GM19035 (cell line): ENCODE measurements at regions not wholly inside any gene's neighbourhood (a gene's known extent, or its start where the extent isn't known, plus 50 kb on each side); places are given as distances from the start of the nearest gene placed in this dataset.
"Not testable (repeated sequence)": the region's sequence is repeated elsewhere in the genome, so short reads cannot be mapped to it uniquely, and the experiment has no call there.

Source experiments
- ATAC-seq: cut with Tn5 transposase; IDR thresholded peaks from one replicate; pipeline ENCODE4 v1.9.1; 2021; ENCODE audit not compliant: unreplicated experiment

DNA sequence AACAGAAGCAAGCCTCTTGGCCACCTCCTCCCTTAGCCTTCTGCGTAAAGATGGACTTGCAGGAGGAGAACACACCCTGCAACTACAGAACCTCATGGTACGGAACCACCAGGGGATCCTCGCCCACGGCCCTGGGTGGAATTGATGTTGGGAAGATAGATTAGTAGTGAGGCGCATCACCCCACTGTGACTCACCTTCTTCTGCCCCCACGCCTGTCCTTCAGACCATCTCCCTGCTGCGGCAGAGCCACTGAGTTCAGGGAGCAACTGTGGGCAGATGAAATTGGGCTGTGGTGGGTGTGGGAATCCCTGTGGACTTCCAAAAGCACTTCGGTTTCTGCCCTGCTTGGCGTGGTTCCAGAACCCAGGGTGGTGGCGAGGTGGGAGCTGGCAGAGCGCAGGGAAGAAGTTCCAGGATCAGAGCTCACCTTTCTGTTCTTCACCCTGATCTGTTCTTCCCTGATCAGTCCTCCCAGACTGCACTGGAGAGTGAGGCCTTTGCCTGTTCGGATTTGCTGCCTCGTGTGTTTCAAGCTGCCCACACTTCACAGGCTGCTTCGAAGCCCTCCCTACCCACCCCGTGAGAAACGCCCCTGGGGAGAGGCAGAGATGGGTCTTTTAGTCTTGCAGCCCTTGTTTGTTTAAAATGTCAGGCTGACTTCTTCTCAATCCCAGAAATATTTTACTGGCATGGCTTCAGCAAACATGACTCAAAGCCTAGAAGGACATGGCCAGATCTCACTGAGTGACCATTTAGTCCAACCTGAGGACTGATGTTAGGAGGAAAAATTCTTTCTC lies 92.8 kb upstream of the MLN start:
- ATAC-seq: no peak

DNA sequence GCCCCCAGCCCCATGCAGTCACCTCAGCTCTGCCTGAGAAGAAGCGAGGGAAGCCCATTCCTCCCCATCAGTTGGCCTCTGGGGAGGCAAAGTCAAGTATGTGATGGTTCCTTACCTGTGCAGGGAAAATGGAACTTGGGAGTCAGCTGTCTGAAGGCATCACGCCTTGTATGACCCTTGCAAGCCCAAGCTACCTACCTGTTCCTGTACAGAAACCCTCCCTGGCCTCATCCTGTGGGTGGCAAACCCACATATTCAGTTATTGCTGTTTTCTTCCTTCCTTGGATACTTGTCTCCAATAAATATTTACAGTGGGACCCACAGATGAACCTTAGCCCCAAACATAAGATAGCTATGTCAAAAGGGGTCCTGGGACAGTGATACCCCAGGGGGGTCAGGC lies 92.2 kb upstream of the MLN start:
- no peak for ATAC-seq

DNA sequence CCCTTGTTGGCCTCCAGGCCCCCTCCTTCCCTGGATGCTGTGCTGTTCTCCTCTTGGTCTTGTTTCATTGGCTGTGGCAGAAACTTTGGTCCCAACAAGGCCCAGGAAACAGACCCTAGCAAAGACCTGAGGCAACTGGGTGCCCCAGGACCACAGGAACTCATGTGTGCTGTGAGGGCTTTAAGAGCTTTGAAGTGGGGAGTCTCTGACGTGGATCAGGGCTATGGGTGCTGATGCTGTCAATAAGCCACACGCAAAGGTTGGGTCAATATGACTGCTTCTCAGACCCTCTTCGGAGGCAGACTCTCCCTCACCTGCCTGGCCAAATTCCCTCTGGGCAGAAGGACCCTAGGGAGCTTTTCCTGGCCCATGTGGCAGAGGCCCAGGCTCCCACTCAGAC lies 91.5 kb upstream of the MLN start:
- ATAC-seq: no peak

DNA sequence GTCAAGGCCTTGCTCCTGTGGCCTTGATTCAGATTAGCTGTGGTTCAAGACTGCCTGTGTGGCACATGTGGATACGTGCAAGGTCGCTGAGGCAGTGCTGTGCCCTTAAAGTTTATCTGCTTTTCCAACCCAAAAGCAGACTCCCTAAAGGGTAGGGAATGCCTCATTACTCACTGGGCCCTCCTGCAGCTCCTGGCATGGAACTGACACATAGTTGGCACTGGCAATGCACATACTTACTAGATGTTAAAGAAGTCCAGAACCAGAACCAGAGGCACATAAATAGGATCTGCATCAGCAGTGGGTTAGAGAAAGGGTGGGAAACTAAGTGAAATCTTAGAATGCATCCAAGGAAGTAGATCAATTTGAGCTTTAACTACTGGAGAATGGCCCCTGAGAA lies 90.6 kb upstream of the MLN start:
- ATAC-seq: no peak

DNA sequence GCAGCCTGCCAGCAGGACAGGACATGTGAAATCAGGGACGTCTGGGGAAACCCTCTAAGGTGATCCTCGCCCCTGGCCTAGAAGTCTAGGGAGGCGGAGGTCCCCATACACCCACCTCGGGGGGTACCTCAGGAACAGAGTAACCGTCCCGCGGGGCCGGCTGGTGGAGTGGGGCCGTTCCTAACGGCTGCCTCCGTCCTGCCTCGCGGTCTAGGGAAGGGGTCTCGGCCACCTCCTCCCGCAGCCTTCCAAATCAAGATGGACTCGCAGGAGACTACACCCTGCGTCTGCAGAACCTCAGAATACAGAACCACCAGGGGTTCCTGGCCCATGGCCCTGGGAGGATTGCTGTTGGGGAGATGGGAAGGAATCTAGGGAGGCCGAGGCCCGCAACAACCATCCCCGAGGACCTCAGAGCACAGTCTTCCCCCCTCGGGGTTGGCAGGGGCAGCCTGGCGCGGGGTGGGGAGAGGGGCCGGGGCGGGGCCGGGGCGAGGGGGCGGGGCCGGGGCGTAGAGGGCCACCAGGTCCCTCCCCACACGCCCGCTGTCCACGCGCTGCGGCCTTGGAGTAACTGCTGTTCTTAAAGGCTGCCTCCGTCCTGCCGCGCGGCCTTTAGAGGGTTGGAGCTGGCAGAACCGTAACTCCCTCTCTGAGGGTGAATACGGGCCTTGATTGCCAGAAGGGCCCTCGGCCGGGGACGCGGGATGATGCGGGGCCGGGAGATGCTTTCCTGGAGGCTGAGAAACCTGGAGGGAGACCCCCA lies 89.0 kb upstream of the MLN start:
- no peak for ATAC-seq

DNA sequence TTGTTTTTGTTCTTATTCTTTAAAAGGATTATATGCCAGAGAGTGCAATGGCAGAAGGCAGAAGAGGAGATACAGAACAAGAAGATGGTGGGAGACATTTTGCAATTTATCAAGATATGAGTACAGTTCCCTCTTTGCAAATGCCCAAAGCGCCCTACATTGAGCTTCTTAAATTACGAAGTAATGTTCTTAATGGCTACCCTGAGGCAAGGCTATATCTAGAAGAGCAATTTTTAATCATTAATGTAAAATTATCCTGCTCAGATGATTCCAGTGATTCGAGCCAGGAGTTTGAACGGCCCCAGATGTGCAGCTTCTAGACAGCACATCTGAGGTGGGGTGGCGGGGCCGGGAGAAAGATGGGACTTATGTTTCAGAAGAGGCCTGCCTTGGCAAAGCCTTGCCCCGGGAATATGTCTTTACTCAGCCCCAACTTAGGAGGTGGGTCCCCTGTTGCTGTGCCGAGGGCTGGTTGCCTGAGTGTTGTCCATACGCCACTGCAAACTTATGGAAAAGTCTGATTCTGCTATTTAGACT lies 84.9 kb upstream of the MLN start:
- ATAC-seq: no peak

DNA sequence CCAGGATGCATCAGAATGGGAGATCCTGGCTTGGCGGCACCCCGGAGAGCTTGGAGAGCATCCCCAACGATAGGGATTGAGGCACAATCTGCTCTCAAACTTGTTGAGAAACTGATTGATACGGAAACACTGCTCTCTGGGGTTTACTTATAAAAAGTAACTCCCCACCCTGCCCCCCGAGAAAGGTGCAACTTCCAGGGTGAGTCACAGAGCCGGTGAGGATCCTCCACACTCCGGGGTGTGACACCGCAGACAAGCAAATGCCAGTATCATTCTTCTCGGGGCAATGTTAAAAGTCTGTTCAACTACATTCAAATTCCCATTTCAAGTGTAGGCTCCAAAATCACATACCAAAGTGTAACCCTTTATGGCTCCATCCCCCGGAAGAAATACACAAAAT lies 84.4 kb upstream of the MLN start:
- ATAC-seq: no peak

DNA sequence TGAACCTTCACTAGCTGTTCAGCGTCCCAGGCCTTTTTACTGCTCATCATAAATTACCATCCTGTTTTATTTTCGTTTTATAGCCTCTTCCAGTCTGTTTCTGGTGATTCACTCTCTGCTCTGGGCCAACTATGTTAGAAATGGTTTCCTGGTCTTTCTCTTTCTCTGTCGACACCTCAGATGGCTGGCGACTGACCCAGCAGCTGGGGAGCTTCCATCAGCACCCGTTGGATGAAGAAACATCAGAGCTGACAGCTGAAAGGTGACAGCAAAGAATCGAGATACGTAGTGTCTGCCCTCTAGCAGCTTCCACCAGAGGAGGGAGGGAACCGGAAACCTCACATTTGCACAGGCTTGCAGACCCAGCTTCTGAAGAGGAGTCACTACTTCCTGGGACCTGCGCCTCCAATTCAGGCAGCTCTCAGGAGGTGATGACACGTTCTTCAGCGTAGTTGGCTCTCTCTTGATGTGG lies 82.9 kb upstream of the MLN start:
- no peak for ATAC-seq

DNA sequence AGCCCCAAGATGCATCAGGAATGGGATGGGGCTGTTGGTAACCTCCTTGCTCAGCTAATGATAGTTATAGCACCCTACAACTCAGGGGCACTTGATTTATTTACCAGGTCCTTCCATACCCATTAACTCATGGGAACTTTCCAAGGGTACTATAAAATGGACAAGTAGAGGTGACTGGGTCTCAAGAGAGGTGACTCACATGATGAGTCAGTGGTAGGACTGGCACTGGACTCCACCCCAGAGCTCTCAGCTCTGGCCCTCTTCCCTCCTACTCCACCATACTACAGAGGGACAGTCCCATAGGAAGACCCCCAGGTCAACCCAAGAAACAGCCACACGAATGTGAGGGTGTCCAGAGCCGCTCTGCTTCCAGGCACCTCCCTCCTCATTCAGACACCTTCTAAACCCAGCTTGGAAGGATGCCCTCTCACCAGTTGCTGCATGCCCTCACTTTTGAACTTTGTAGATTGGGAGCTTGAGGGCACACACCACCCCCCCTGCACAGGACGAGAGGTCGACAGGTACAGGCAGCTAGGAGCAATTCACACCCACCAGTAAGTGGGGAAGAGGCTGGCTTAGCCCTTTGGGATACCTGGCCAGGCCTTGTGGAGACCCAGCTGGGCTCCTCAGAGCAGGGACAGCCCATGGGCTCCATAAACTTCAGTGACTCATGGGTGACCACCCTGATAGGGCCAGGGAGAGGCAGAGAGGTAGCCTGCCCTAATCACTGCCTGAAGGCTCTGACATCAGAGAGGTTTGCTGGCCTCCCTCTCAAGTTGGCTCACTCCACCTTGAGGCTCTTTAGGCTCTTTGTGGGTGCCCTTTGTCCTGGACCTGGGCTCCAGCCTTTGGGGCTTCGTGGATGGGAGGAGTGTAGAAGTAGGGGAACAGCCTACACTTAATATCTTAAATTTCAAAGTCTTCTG lies 81.6 kb upstream of the MLN start:
- ATAC-seq: no peak

DNA sequence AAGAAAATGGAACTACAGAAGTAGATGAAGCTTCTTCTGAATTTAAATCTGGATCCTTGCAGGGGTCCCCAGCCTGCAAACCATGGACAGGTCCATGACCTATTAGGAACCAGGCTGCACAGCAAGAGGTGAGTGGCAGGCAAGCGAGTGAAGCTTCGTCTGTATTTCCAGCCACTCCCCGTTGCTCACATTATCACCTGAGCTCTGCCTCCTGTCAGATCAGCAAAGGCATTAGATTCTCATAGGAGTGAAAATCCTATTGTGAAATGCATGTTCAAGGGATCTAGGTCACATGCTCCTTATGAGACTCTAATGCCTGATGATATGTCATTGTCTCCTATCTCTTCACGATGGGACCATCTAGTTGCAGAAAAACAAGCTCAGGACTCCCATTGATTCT lies 79.8 kb upstream of the MLN start:
- ATAC-seq: not testable (repeated sequence)

DNA sequence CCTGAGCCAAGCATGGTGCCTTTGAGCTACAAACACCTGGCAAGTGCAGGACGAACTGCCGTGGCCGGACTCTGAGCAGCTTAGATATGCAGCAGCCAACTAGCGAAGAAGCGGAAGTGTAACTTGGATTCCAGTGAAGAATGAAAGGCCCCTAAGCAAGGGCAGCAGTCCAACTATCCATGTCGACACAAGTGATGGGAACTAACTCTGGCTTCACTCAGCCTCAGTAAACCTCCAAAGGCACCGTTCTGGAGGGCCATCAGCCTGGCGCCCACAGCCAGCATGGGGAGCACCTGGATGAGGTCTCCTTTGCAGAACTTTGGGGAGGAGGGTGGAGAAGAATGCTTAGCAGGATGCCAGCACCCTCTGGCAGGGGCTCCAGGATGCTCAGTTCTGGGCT lies 78.4 kb upstream of the MLN start:
- no peak for ATAC-seq

DNA sequence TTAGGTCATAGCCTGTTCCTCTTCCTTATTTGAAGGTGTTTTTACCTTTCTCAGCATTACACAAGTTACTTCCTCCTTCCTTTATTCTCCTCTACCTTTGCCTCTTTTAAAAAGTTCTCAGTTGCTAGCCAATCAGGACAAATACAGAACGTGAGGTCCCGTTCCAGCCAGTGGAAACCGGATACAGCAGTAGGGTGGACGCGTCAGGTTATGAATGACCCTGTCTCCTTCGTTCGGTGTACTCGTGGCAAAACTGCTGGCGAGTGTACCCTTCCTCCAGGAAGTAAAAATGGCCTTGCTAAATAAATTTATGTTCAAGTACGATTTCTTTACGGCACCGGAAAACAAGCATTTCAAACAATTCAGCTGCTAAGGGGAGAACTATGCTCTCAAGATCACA lies 77.0 kb upstream of the MLN start:
- ATAC-seq: no peak

DNA sequence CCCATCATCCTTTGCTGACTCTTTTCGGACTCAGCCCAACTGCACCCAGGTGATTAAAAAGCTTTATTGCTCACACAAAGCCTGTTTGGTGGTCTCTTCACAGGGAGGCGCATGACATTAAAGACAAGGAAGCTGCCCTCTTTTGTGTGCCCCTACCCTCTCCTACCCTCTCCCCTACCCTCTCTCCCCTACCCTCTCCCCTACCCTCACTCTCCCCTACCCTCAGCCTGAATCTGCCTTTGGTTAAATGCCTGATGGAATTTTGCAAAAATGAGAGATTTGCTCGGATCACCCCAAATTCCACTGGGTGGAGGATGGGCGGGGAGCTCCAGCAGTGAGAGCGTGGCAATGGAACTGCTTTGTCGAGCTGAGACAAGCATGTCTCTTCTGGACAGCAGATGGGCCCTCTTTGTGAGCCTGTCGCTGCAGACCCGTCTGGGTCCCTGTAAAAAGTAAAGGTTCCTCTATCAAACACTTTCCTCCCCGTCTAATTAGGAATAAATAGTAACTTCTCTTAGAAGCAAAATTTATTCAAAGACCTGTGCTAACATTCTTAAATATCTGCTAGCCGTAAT lies 76.4 kb upstream of the MLN start:
- ATAC-seq: no peak

DNA sequence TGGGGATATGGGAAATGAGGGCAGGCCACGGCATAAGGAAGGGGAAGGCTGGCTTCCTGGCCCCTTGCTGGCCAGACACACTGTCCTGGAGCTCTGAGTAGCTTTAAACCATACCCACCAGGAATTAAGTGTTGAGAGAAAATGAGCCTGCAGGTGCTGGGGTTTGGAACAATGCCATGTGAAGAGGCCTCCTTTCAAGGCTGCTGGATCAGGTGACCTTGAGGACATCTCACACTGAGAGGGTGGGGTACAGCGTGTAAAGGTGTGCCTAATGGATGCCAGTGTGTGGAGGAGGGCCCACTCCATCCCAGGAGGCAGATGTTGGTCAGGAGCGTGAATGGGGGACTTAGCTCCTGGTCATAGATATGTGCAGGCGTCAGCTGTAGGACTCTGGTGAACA lies 74.8 kb upstream of the MLN start:
- no peak for ATAC-seq

DNA sequence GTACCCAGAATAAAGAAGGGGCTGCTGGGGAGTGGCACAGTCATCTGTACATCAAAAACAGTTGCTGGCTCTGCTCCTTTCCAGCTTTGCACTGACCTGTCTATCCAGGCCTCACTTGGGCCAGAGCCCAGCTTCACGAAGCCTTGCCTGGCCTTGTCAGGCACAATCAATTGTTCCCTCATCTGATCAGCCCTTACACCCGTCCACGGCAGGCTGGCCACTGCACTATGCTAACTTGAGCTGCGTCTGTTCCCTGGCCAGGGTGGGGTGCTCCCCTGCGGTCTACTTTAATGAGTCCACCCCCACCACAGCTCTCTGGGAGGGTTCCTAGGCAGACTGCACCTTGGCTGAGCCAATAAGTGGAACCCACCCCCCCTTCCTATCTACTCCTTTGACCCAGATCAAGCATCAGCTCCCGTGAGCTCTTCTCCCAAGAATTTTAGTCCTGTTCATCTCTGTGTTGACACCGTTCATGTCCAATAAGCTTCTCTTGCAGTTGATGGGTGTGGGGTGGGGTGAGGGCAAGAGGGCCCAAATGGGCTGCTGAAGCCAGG lies 74.3 kb upstream of the MLN start:
- ATAC-seq: no peak

DNA sequence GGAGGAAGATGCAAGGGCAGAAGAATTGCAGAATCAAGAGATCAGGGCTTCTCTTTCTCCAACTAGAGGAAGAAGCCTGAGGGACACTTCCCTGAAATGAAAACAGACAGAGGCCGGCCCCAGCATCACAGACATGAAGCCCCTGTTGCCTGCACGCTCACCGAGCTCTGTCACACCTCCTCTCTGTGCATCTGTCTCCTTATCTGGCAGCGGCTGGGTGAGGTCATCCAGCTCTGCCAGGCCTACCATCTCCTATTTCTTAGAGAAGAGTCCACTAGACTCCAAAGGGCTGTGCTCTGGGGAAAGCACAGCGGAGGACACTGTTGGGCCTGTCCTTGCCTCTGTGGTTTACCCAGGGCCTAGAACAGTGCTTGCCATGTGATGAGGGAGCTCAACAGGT lies 71.9 kb upstream of the MLN start:
- ATAC-seq: no peak

DNA sequence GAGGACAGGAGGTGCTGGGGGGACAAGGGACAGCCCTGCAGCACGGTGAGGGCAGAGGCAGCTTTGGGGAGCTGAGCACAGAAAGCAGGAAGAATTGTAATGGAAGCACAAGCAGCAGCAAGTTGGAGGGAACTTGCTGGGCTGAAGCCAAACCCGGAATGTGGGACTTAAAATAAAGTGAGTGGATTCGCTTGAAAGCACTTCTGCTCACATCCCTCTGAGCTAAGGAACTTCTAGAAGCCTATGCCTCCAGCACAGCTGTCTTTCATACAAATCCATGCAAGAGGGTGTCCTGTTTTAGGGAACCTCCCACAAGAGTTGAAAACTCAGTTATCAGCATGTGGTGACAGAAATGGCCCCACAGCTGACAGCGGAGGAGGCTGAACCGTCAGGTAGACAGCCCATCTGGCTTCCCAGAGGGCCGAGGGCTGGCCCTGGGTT lies 71.4 kb upstream of the MLN start:
- no peak for ATAC-seq

DNA sequence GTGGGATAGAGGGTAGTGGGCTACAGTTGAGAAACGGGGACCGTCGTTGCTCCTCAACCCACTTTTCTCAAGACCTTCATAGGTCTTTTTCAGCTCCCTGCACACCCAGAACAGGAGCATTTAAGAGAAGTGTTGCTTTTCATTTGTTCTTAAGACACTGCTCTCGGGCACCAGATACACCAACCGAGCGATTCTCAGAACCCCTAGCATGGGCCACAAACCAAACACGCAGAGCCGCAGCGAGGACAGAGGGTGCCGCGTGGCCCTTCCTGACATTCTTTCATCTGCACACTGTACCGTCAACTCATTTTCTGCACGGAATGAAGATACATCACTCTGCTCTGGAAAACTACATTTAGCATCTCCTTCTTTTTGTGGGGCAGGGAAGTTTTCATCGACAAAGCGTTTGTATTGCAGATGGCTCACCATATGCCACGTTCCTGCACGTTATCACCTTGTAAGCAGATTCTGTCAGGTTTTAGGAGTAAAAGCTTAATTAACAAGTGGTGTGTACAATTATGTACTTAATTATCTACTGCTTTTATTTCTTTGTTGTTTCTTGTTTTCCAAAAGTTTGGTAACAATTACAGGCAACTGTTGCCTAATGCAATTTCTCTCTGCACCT lies 70.4 kb upstream of the MLN start:
- ATAC-seq: no peak

DNA sequence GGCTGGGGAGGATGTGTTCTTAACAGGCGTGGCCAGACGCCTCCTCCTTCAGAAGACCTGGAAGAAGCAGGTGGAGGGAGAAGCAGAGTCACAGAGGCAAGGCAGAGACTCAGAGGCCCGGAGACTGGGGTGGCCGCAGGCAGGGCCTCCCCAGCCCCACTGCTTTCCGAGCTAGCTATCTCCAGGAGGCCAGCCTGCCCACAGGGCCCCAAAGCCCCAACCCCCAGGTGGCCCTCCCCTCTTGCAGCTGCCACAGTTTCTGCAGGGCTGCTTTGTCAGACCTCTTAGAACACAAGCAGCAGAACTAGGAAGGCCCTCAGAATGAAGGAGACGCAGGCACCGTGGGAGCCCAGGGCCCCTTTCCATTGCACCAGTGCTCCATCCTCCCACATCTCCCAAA lies 69.0 kb upstream of the MLN start:
- ATAC-seq: no peak

DNA sequence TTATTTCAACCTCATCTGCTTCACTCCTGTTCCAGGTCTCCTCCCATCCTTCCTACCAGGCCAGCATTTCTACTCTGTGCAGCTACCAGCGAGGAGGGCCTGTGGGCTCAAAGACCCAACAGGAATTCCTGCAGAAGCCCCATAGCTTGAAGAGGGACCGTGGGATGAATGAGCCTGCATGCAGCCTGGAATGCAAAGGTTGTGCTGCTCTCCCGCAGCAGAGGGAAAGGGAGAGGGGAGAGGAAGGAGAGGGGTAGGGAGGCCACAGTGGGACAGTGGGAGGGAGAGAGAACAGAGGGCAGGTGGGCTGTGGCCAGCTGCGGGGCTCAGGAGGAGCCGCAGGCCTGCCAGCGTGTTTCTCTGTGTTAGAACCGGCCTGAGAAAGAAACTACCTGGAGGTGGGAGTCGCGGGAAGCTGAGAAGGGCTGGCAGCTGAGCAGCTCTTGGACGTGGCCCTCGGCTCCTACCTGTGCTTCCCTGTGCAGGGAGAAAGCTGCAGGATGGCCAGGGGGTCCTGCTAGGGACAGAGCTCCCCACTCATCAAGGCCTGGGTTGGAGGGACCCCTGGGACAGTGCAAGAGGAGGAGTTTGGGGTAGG lies 66.1 kb upstream of the MLN start:
- ATAC-seq: no peak
